ENCODE measurements at regions not wholly inside any gene's neighbourhood (a gene's known extent, or its start where the extent isn't known, plus 50 kb on each side); places are given as distances from the start of the nearest gene placed in this dataset.

GRCh38 chr1:84749427-84749826 is 59.2 kb upstream of the SSX2IP start:
- TF ChIP-seq CTCF (IDR thresholded peaks at IDR 0.05) (no peak), EP300 (IDR thresholded peaks at IDR 0.05) (no peak), POLR2A (IDR thresholded peaks at IDR 0.05) (no peak)

Measured in ovary (tissue), 3 donors.